Osteocyte (in vitro differentiated cells): ENCODE measurements at regions not wholly inside any gene's neighbourhood (a gene's known extent, or its start where the extent isn't known, plus 50 kb on each side); places are given as distances from the start of the nearest gene placed in this dataset.

ENCODE experiments used
- DNase-seq: peaks from one replicate; pipeline ENCODE4 v3.0.0; 2021; ENCODE audit warnings: mixed read lengths; ENCODE audit not compliant: unreplicated experiment; ENCODE audit errors: extremely low spot score
- H3K27ac Mint-ChIP-seq: one replicate; pipeline ENCODE4 v1.8.0; 2021; ENCODE audit warnings: mild to moderate bottlenecking, mixed read lengths; ENCODE audit not compliant: unreplicated experiment
- H3K27me3 Mint-ChIP-seq: one replicate; pipeline ENCODE4 v1.8.0; 2021; ENCODE audit warnings: mixed read lengths; ENCODE audit not compliant: unreplicated experiment
- H3K36me3 Mint-ChIP-seq: one replicate; pipeline ENCODE4 v1.8.0; 2021; ENCODE audit warnings: mixed read lengths; ENCODE audit not compliant: unreplicated experiment
- H3K4me1 Mint-ChIP-seq: one replicate; pipeline ENCODE4 v1.8.0; 2021; ENCODE audit warnings: mixed read lengths; ENCODE audit not compliant: unreplicated experiment
- H3K4me3 Mint-ChIP-seq: one replicate; pipeline ENCODE4 v1.8.0; 2021; ENCODE audit warnings: mild to moderate bottlenecking, moderate library complexity, mixed read lengths; ENCODE audit not compliant: unreplicated experiment
- H3K9me3 Mint-ChIP-seq: one replicate; pipeline ENCODE4 v1.8.0; 2021; ENCODE audit warnings: mixed read lengths; ENCODE audit not compliant: unreplicated experiment
- TF ChIP-seq, protein P1 (sequence below): fragments of 200-600 bp; sonication (generic); IDR thresholded peaks from 2 replicates; pipeline ENCODE4 v1.5.0; 2021; ENCODE audit warnings: antibody characterized with exemption, mild to moderate bottlenecking, moderate library complexity

GRCh38 chr2:76202866-76203265 lies 492.2 kb upstream of the GCFC2 start:
- Mint-ChIP-seq H3K27me3 (peaks cover 4% of the 10 kb centered on the region), H3K4me1 (no peaks in the 10 kb centered on the region), H3K27ac (no peak overlapping the region), H3K9me3 (no peaks in the 10 kb centered on the region), H3K4me3 (no peak overlapping the region), H3K36me3 (no peaks in the 10 kb centered on the region)
- TF ChIP-seq, protein P1, sequence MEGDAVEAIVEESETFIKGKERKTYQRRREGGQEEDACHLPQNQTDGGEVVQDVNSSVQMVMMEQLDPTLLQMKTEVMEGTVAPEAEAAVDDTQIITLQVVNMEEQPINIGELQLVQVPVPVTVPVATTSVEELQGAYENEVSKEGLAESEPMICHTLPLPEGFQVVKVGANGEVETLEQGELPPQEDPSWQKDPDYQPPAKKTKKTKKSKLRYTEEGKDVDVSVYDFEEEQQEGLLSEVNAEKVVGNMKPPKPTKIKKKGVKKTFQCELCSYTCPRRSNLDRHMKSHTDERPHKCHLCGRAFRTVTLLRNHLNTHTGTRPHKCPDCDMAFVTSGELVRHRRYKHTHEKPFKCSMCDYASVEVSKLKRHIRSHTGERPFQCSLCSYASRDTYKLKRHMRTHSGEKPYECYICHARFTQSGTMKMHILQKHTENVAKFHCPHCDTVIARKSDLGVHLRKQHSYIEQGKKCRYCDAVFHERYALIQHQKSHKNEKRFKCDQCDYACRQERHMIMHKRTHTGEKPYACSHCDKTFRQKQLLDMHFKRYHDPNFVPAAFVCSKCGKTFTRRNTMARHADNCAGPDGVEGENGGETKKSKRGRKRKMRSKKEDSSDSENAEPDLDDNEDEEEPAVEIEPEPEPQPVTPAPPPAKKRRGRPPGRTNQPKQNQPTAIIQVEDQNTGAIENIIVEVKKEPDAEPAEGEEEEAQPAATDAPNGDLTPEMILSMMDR: no peak
- DNase-seq: no peak

DNA sequence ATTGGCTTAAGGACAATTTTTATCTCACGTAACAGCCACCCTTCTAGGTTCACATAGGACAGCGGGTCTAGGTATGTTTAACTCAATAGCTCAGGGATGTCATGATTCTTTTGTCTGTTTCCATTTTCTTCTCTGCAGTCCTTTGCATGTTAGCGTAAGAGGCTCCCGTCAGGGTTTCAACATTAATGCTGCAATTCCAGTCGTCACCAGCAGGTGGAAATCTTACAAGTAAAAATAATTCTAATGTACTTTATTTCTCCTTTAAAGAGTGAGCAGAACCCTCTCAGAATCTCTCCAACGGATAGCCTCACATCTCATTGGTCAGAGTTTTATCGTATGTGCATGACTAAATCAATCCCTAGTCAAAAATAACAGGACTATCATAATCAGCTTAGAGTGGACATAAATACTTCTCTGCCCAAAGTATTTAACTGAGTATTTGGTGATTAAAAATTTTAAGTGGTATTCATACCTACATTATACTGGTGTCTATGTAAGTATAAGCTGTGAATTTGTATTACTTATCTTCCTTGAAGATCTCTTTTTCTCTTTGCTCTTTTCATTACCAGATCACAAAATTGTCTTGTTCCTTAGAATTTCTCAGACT lies 487.2 kb upstream of the GCFC2 start:
- no peaks in the 10 kb centered on the region for H3K9me3 Mint-ChIP-seq
- H3K4me1 Mint-ChIP-seq: no peaks in the 10 kb centered on the region
- H3K27me3 Mint-ChIP-seq: peaks cover 8% of the 10 kb centered on the region
- H3K36me3 Mint-ChIP-seq: no peaks in the 10 kb centered on the region
- H3K27ac Mint-ChIP-seq: no peak overlapping the region
- no peak for DNase-seq
- TF ChIP-seq, protein P1: peak; percentile 74
- H3K4me3 Mint-ChIP-seq: no peak overlapping the region

GRCh38 chr2:76197428-76197827 lies 486.7 kb upstream of the GCFC2 start:
- Mint-ChIP-seq H3K4me3 (no peak overlapping the region), H3K4me1 (no peaks in the 10 kb centered on the region), H3K9me3 (no peaks in the 10 kb centered on the region), H3K27ac (no peak overlapping the region), H3K27me3 (peaks cover 9% of the 10 kb centered on the region), H3K36me3 (no peaks in the 10 kb centered on the region)
- no peak for DNase-seq
- TF ChIP-seq, protein P1: no peak

GRCh38 chr2:76194031-76194775 lies 483.5 kb upstream of the GCFC2 start:
- Mint-ChIP-seq H3K4me1 (no peaks in the 10 kb centered on the region), H3K4me3 (no peak overlapping the region), H3K9me3 (no peaks in the 10 kb centered on the region), H3K36me3 (no peaks in the 10 kb centered on the region), H3K27me3 (peaks cover 11% of the 10 kb centered on the region), H3K27ac (no peak overlapping the region)
- no peak for DNase-seq
- TF ChIP-seq, protein P1: no peak

DNA sequence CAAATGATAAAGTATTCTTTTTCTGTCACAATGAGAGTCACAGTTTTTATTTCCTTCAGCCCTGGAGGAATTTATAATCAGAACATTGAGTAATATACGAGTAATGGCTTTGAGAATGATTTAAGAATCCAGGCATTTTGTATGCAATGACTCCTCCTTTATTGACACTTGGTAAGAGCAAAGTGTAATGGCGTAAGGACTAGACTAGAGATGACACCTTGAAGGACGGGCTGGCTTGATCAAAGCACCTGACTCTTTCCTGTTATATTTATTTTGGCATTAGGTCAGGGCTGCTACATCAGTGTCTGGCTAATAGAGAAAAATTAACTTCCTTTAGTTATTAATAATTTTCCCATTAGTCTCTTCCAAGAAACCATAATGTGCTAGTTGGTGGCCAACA lies 482.4 kb upstream of the GCFC2 start:
- TF ChIP-seq, protein P1: no peak
- no peak for DNase-seq
- H3K4me1 Mint-ChIP-seq: no peaks in the 10 kb centered on the region
- no peak overlapping the region for H3K4me3 Mint-ChIP-seq
- no peak overlapping the region for H3K27ac Mint-ChIP-seq
- H3K9me3 Mint-ChIP-seq: no peaks in the 10 kb centered on the region
- peaks cover 8% of the 10 kb centered on the region for H3K27me3 Mint-ChIP-seq
- H3K36me3 Mint-ChIP-seq: no peaks in the 10 kb centered on the region
